ENCODE measurements at regions not wholly inside any gene's neighbourhood (a gene's known extent, or its start where the extent isn't known, plus 50 kb on each side); places are given as distances from the start of the nearest gene placed in this dataset.

DNA sequence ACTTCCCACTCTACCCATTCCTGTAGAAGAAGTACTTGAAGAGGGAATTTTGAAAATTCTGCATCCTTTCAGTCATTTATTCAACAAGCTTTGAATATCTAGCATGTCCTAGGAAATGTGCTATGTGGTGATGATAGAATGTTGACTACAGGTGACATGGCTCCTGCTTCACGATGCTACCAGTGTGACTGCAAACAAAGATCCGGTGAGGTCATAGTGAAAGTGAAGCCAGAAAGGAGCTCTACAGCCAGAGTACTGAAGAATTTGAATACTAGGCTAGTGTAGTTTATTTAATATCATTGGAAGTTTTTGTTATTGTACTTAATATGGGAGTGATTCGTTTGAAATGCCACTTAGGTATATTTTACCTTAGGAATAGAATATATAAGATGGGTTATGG lies 348.1 kb downstream of the TFEC start:
- TF ChIP-seq, protein P1, sequence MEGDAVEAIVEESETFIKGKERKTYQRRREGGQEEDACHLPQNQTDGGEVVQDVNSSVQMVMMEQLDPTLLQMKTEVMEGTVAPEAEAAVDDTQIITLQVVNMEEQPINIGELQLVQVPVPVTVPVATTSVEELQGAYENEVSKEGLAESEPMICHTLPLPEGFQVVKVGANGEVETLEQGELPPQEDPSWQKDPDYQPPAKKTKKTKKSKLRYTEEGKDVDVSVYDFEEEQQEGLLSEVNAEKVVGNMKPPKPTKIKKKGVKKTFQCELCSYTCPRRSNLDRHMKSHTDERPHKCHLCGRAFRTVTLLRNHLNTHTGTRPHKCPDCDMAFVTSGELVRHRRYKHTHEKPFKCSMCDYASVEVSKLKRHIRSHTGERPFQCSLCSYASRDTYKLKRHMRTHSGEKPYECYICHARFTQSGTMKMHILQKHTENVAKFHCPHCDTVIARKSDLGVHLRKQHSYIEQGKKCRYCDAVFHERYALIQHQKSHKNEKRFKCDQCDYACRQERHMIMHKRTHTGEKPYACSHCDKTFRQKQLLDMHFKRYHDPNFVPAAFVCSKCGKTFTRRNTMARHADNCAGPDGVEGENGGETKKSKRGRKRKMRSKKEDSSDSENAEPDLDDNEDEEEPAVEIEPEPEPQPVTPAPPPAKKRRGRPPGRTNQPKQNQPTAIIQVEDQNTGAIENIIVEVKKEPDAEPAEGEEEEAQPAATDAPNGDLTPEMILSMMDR (conservative IDR thresholded peaks at IDR 0.05; ENCODE audit: low read length), result no peak
- TF ChIP-seq EZH2phosphoT487 (IDR thresholded peaks at IDR 0.05; ENCODE audit: borderline replicate concordance, low read depth, low read length), result no peak
